GM20431 (cell line): ENCODE measurements at regions not wholly inside any gene's neighbourhood (a gene's known extent, or its start where the extent isn't known, plus 50 kb on each side); places are given as distances from the start of the nearest gene placed in this dataset.
"Not testable (repeated sequence)": the region's sequence is repeated elsewhere in the genome, so short reads cannot be mapped to it uniquely, and the experiment has no call there.

ENCODE experiments used
- in situ Hi-C: fragments of 300-500 bp; cut with MseI, MboI; formaldehyde crosslinking; loops from one replicate; pipeline ENCODE4 v1.15.0; 2020; ENCODE audit warnings: low sequenced_read_pairs; ENCODE audit not compliant: unreplicated experiment

GRCh38 chr2:16063251-16063850 lies 123.0 kb downstream of the MYCN start:
- in situ Hi-C loops = no loop called here

DNA sequence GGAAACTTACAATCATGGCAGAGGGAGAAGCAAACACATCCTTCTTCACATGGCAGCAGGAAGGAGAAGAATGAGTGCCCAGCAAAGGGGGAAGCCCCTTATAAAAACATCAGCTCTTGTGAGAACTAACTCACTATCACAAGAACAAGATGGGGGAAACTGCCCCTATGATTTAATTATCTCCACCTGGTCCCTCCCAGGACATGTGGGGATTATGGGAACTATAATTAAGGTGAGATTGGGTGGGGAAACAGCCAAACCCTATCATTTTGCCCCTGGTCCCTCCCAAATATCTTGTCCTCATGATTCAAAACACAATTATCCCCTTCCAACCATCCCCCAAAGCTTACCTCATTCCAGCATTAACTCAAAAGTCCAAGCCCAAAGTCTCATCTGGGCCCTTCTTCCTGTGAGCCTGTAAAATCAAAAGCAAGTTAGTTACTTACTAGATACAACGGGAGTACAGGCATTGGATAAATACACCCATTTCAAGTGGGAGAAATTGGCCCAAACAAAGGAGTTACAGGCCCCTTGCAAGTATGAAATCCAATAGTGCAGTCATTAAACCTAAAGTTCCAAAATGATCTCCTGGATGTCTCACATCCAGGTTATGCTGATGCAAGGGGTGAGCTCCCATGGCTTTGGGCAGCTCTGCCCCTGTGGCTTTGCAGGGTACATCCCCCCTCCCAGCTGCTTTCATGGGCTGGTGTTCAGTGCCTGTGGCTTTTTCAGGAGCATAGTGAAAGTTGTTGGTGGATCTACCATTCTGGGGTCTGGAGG lies 122.3 kb downstream of the MYCN start:
- in situ Hi-C loops = no loop called here

DNA sequence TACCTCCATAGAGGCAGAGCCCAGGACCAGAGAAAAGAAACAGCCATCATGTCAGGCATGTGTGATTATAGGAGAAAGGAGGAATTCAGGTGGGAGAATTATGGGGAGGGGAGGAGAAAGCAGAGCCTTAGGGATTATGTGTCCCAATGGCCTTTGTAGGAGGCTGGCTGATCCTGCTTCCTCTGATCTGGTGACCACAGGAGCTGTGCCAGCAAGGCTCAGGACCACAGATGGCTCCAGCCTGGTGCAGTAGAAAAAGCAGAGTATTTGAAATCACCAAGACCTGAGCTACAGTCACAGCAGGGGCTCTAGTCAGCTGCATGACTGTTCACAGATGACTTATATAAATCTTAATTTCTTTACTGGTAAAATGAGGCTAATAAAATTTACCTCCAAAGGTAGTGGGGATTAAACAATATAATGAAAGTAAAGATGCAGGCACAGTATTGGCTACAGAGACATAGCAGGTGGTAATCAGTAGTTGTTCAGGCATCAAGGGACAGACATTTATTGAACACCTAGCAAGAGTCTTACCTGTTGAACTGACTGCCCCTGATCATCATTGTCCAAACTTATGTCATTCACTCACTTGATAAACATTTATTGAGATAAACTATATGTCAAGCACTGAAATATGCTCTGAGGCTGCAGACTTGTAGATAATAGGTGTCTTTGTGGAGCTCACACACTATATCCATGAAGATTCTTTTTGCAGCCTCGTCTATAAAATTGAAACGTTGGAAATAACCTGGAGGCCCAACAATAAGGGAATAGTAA lies 121.3 kb downstream of the MYCN start:
- in situ Hi-C loops = no loop called here

- in situ Hi-C loops = no loop called here
Measured at GRCh38 chr2:16060936-16061338, 120.6 kb downstream of the MYCN start.

GRCh38 chr2:16060125-16060935 lies 120.0 kb downstream of the MYCN start:
- in situ Hi-C loops = no loop called here

GRCh38 chr2:16059393-16060016 lies 119.2 kb downstream of the MYCN start:
- in situ Hi-C loops = no loop called here

DNA sequence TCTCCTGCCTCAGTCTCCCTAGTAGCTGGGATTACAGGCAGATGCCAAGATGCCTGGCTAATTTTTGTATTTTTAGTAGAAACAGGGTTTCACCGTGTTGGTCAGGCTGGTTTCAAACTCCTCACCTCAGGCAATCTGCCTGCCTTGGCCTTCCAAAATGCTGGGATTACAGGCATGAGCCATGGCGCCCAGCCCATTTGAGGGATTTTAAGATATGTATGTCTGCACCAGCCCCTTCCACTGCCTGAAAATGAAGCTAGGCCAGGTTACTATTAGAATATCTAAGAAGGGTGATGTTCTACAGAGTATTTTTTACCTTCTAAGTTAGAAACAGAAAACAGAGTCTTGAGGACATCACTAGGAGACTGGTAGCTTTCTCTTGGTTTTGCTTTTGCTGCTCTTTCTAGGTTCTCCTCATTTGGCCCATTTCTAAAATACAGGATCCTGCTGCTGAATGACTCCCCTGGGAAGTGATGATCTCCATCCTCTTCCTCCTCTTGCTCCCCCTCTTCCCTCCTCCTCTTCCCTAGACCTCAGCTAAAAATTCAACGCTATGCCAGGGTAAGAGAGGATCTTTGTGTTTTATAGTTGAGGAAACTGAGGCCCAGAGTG lies 118.5 kb downstream of the MYCN start:
- in situ Hi-C loops = no loop called here

- in situ Hi-C loops = no loop called here
Measured at GRCh38 chr2:16058256-16058655, 117.9 kb downstream of the MYCN start.

GRCh38 chr2:16057661-16058060 lies 117.3 kb downstream of the MYCN start:
- in situ Hi-C loops = no loop called here

GRCh38 chr2:16055848-16056580 lies 115.7 kb downstream of the MYCN start:
- in situ Hi-C loops = no loop called here

- in situ Hi-C loops = no loop called here
Measured at GRCh38 chr2:16053437-16054257, 113.3 kb downstream of the MYCN start.

DNA sequence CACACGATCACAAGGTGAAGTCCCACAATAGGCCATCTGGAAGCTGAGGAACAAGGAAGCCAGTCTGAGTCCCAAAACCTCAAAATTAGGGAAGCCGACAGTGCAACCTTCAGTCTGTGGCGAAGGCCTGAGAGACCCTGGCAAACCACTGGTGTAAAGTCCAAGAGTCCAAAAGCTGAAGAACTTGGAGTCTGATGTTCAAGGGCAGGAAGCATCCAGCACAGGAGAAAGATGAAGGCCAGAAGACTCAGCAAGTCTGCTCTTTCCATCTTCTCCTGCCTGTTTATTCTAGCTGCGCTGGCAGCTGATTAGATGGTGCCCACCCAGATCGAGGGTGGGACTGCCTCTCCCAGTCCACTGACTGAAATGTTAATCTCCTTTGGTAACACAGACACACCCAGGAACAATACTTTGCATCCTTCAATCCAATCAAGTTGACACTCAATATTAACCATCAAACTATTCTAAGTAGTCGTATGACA lies 112.3 kb downstream of the MYCN start:
- in situ Hi-C loops = not testable (repeated sequence)

- in situ Hi-C loops = no loop called here
Measured at GRCh38 chr2:16051841-16052564, 111.7 kb downstream of the MYCN start.

DNA sequence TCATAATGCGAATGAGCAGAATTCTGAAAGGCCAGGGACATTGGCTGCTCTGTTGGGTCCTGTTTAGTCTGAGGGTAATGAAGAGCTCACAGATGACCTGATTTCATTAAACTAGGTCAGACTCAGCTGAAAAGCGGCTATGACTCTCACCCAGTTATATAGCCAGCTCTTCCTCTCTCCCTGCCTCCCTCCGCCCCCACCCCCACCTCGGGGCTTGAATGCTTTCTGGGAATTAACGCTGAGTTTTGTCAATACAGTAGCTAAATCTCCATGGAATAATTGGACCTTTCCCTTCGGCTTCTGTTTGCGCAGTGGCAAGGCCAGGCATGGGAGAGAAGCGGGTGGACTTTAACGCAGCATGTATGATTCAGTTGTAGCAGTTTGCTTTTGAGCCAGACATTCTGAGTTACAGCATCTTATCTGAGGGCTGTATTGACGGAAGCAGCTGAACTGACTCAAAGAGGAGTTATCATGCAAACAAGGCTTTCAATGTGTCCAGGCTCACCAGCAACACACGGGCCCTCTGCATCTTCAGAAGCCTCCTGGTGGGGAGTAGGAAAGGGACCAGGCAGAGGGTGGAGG lies 110.6 kb downstream of the MYCN start:
- in situ Hi-C loops = no loop called here

DNA sequence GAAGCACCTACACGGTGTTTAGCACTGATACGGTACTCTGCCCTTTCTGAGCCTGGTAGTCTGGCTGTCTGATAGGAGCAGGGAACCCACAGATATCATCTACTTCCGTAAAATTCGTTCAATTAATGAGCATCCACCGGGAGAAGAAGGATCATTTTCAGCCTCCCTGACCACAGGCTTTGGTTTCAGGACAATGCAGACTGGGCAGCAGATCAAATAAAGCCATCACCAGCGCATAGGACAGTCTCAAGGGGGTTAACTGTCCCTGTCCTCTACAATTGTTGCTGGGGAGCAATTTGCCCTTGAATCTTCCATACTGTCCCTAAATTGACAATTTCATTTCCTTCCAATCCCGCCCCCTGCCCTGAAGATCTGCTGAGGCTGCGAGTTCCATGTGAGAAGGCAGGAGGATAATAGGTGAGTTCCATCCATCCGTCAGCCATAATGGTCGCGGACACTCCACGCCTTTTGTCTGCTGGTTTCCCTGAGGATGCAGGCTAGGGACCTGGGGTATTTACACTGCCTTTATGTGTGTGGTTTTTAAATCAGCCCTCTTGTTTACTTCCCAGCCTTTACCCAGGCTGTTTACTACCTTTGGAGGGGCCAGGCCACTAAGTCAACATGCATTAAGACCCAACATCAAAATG lies 110.0 kb downstream of the MYCN start:
- in situ Hi-C loops = no loop called here

DNA sequence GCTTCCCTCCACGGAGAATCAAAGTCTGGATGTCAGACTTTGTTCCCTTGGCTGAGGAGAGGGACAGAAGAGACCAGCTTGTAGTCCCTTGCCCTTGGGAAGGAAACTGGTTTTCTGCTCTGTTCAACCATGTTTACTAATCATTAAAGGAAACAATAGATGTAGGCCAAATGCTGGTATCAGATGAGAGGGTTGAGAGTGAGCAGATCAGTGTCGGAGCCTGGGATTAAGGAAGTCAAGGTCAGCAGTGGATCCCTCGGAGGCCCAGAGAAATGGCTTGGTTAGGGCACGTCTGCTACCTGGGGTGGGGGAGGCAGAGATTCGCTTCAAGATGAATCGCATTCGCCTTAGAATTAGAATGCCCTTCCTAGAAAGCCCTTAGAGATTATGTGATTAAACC lies 109.1 kb downstream of the MYCN start:
- in situ Hi-C loops = no loop called here
